AG09309 (cell line): ENCODE measurements at regions not wholly inside any gene's neighbourhood (a gene's known extent, or its start where the extent isn't known, plus 50 kb on each side); places are given as distances from the start of the nearest gene placed in this dataset.

Experiments used
- DNase-seq: peaks from one replicate; pipeline ENCODE4 v3.0.0-alpha.2; 2010; ENCODE audit warnings: low read depth
- H3K4me3 ChIP-seq: 2 replicates; pipeline ENCODE4 v1.5.1; 2011; ENCODE audit warnings: mild to moderate bottlenecking, low read depth, low read length, moderate library complexity; ENCODE audit not compliant: control insufficient read depth
- CTCF ChIP-seq: IDR thresholded peaks from 2 replicates; pipeline ENCODE4 v1.5.1; 2011; ENCODE audit warnings: mild to moderate bottlenecking, low read depth, low read length, inconsistent platforms; ENCODE audit not compliant: insufficient read depth, control insufficient read depth; ENCODE audit errors: missing control alignments

DNA sequence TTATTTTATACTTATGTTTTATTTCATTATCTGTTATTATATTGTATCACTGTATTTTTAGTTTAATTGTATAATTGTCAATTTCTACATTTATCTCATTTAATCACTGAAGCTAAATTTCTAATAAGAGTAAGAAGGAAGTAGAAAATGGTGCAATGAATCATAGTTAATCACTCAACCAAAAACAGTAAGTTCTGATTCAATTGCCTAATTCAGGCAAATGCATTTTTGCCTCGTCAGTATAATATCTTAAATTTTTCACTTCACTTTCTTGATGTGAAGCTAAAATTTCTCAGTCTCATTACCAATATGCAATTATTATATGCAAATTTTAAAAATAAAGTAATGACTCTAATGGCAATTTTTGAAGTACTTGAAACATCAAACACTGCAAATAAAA, 340.5 kb upstream of the USP15 start:
- no peak for TF ChIP-seq CTCF
- no peak for DNase-seq
- no peak overlapping the region for H3K4me3 ChIP-seq

- no peak for TF ChIP-seq CTCF
- no peak for DNase-seq
- H3K4me3 ChIP-seq = no peak overlapping the region
These were observed 340.0 kb upstream of the USP15 start for GRCh38 chr12:61920230-61920629.

GRCh38 chr12:61923152-61923551, 337.1 kb upstream of the USP15 start:
- no peak for DNase-seq
- H3K4me3 ChIP-seq = no peak overlapping the region
- TF ChIP-seq CTCF = no peak

DNA sequence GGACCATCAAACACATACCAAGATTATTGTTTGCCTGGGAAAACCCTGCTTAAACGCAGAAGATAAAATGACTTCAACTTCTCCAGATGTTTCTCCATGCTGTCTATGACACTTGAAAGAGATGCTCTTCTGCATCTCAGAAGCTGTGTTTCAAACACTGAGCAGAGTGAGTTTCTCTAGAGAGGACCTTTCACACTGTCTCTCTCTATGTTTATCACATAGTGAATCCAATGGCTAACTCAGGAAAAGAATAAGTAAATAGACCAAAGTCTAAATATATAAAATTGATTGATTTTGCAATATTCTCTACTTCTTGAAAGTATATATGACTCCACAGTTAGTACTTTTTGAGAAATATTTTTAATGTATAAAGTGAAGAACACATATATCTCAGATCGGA, 325.6 kb upstream of the USP15 start:
- no peak for DNase-seq
- H3K4me3 ChIP-seq = no peak overlapping the region
- no peak for TF ChIP-seq CTCF

DNA sequence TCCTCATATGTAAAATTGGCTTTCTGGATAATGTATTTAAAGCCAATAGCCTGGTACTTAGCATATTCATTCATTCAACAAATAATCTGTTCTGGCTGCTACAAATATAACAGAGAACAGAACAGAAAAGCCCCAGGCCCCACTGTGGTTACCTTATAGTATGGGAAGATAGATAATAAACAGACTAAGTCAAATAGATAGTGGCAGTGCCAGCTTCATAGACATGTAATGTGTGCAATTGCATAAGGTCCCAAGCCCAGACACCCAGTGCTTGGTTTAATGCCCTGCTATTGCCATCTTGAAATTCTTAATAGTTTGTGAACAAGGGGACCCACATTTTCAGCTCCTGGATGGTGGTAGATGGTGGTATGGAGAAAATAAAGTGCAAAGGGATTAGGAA, 320.2 kb upstream of the USP15 start:
- no peak overlapping the region for H3K4me3 ChIP-seq
- DNase-seq = no peak
- no peak for TF ChIP-seq CTCF

DNA sequence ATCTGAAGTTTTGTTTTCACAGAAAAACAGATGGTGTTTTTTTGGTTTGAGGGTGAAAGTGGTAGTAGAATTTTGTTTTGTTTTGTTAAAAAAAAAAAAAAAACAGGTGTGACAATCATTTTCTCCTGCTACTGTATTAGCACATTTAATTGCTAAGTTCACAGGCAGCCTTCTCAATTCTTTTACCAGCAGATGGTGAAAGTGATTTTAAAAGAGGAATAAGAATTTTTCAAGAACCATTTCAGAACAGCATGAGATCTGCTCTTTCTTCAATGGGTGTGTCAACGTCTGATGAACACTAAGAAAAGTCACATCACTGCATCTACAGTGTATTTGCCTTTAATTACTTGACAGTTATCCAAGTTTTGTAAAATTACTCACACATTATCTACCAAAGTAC, 303.7 kb upstream of the USP15 start:
- no peak overlapping the region for H3K4me3 ChIP-seq
- no peak for DNase-seq
- no peak for TF ChIP-seq CTCF

GRCh38 chr12:61974461-61974860, 285.7 kb upstream of the USP15 start:
- TF ChIP-seq CTCF = no peak
- H3K4me3 ChIP-seq = no peak overlapping the region
- no peak for DNase-seq
